H1 (cell line): ENCODE measurements at regions not wholly inside any gene's neighbourhood (a gene's known extent, or its start where the extent isn't known, plus 50 kb on each side); places are given as distances from the start of the nearest gene placed in this dataset.

ENCODE experiments used
- CTCF ChIA-PET: fragments of 300-600 bp; sonication (Branson Sonifier 250); formaldehyde crosslinking; loops from one replicate; lab custom pipeline; 2021; ENCODE audit not compliant: partially characterized antibody; lab: Charles Lee
- POLR2A ChIA-PET: fragments of 300-600 bp; sonication (Branson Sonifier 250); formaldehyde crosslinking; loops from one replicate; lab custom pipeline; 2021; ENCODE audit warnings: inconsistent platforms; ENCODE audit not compliant: partially characterized antibody; lab: Charles Lee
- DNase-seq, 2 experiments: peaks; one replicate each; pipeline versions ENCODE4 v3.0.0 to v3.0.0-alpha.2; 2010 to 2022; ENCODE audit warnings: low spot score in 2 of 2, low read depth in 1 of 2, mixed read lengths in 1 of 2
- FAIRE-seq: peaks from 2 replicates; lab custom pipeline; 2011; peaks lifted over from hg19 to GRCh38; lab: Jason Lieb, UNC
- H2AFZ ChIP-seq: 2 replicates; pipeline ENCODE4 v1.8.1; 2012; ENCODE audit warnings: low read length, inconsistent platforms
- H2AK5ac ChIP-seq: 2 replicates; pipeline ENCODE4 v1.6.1; 2013; ENCODE audit warnings: low read depth, low read length
- H2BK120ac ChIP-seq: replicated peaks from 2 replicates; pipeline ENCODE3; 2013; ENCODE audit warnings: low read depth, low read length, inconsistent platforms
- H2BK12ac ChIP-seq: 2 replicates; pipeline ENCODE4 v1.6.1; 2013; ENCODE audit warnings: low read depth, low read length
- H2BK15ac ChIP-seq: 2 replicates; pipeline ENCODE4 v1.6.1; 2013; ENCODE audit warnings: low read length
- H2BK20ac ChIP-seq: 2 replicates; pipeline ENCODE4 v1.6.1; 2013; ENCODE audit warnings: low read length
- H2BK5ac ChIP-seq: 2 replicates; pipeline ENCODE4 v1.6.1; 2013; ENCODE audit warnings: low read depth, low read length
- H3K14ac ChIP-seq: 2 replicates; pipeline ENCODE4 v1.6.1; 2013; ENCODE audit warnings: inconsistent platforms; ENCODE audit not compliant: insufficient read length
- H3K18ac ChIP-seq: 2 replicates; pipeline ENCODE4 v1.6.1; 2013; ENCODE audit warnings: low read length; ENCODE audit errors: extremely low read depth
- H3K23ac ChIP-seq: 2 replicates; pipeline ENCODE4 v1.6.1; 2013; ENCODE audit warnings: inconsistent platforms; ENCODE audit not compliant: insufficient read length
- H3K23me2 ChIP-seq: 2 replicates; pipeline ENCODE4 v1.6.1; 2013; ENCODE audit warnings: low read depth, low read length
- H3K27ac ChIP-seq: 2 replicates; pipeline ENCODE4 v1.6.1; 2011; ENCODE audit warnings: low read depth, low read length, inconsistent platforms
- H3K27me3 ChIP-seq, 4 experiments: replicated peaks in 1 of 4; 1 replicate in 1 of 4; 2 replicates in 3 of 4; pipeline versions ENCODE4 v1.6.1 to v1.8.1; 2011 to 2013; ENCODE audit warnings: low read length in 3 of 4, mild to moderate bottlenecking in 3 of 4, inconsistent platforms in 2 of 4, mixed read lengths in 2 of 4, moderate library complexity in 1 of 4; ENCODE audit not compliant: control insufficient read depth in 3 of 4, insufficient read depth in 3 of 4; ENCODE audit errors: extremely low read depth in 1 of 4
- H3K36me3 ChIP-seq, 4 experiments: 2 replicates each; pipeline versions ENCODE4 v1.6.1 to v1.8.1; 2011 to 2013; ENCODE audit warnings: mild to moderate bottlenecking in 4 of 4, low read length in 3 of 4, moderate library complexity in 2 of 4, control low read depth in 1 of 4, inconsistent platforms in 1 of 4; ENCODE audit not compliant: insufficient read depth in 4 of 4, control insufficient read depth in 2 of 4
- H3K4ac ChIP-seq: replicated peaks from 2 replicates; pipeline ENCODE3; 2013; ENCODE audit warnings: low read length, low read depth, mixed read lengths, inconsistent platforms; ENCODE audit not compliant: insufficient read length
- H3K4me1 ChIP-seq, 4 experiments: replicated peaks in 1 of 4; 1 replicate in 1 of 4; 2 replicates in 3 of 4; pipeline versions ENCODE4 v1.6.1 to v1.8.1; 2011 to 2013; ENCODE audit warnings: low read length in 3 of 4, inconsistent platforms in 2 of 4, mixed read lengths in 1 of 4; ENCODE audit not compliant: insufficient read depth in 4 of 4, control insufficient read depth in 3 of 4
- H3K4me2 ChIP-seq, 2 experiments: 2 replicates each; pipeline versions ENCODE4 v1.6.1 to v1.8.1; 2011 to 2013; ENCODE audit warnings: low read depth in 2 of 2, low read length in 2 of 2, control low read depth in 1 of 2, inconsistent platforms in 1 of 2, mild to moderate bottlenecking in 1 of 2; ENCODE audit not compliant: insufficient read depth in 1 of 2
- H3K4me3 ChIP-seq, 4 experiments: fragments of 200-600, 300-600 bp in 1 of 4; sonication (generic), shearing (Covaris generic), sonication (Bioruptor Twin) in 1 of 4; 2 replicates each; pipeline versions ENCODE4 v1.5.1 to v1.8.1; 2011 to 2016; ENCODE audit warnings: low read length in 4 of 4, low read depth in 3 of 4, control low read depth in 2 of 4, inconsistent platforms in 2 of 4, mild to moderate bottlenecking in 2 of 4, mixed read lengths in 1 of 4, moderate library complexity in 1 of 4; ENCODE audit not compliant: insufficient read depth in 2 of 4; ENCODE audit errors: extremely low read depth in 1 of 4
- H3K56ac ChIP-seq: replicated peaks from 2 replicates; pipeline ENCODE3; 2013; ENCODE audit warnings: low read depth, mild to moderate bottlenecking, mixed read lengths, low read length, inconsistent platforms; ENCODE audit not compliant: insufficient read length
- H3K79me1 ChIP-seq: 2 replicates; pipeline ENCODE4 v1.6.1; 2013; ENCODE audit warnings: low read depth, low read length, control low read depth
- H3K79me2 ChIP-seq, 2 experiments: 2 replicates each; pipeline versions ENCODE4 v1.6.1 to v1.8.1; 2012 to 2013; ENCODE audit warnings: low read length in 2 of 2, mild to moderate bottlenecking in 2 of 2, inconsistent platforms in 1 of 2; ENCODE audit not compliant: insufficient read depth in 2 of 2, control insufficient read depth in 1 of 2
- H3K9ac ChIP-seq, 4 experiments: replicated peaks in 1 of 4; 1 replicate in 1 of 4; 2 replicates in 3 of 4; pipeline versions ENCODE4 v1.6.1 to v1.8.1; 2011 to 2013; ENCODE audit warnings: low read depth in 3 of 4, low read length in 3 of 4, control low read depth in 2 of 4, mild to moderate bottlenecking in 2 of 4, moderate library complexity in 2 of 4, inconsistent platforms in 1 of 4; ENCODE audit errors: extremely low read depth in 1 of 4
- H3K9me3 ChIP-seq, 2 experiments: 2 replicates each; pipeline versions ENCODE4 v1.6.1 to v1.8.1; 2012 to 2013; ENCODE audit warnings: mild to moderate bottlenecking in 2 of 2, moderate library complexity in 2 of 2, control low read depth in 1 of 2, inconsistent platforms in 1 of 2, low read depth in 1 of 2, low read length in 1 of 2, mixed read lengths in 1 of 2; ENCODE audit not compliant: insufficient read depth in 2 of 2
- H4K20me1 ChIP-seq, 2 experiments: replicated peaks in 1 of 2; 2 replicates each; pipeline versions ENCODE3 to v1.8.1; 2011 to 2013; ENCODE audit warnings: inconsistent platforms in 2 of 2, low read length in 2 of 2, mild to moderate bottlenecking in 1 of 2; ENCODE audit not compliant: insufficient read depth in 2 of 2, control insufficient read depth in 1 of 2
- H4K5ac ChIP-seq: 2 replicates; pipeline ENCODE4 v1.6.1; 2013; ENCODE audit warnings: low read length, low read depth, mixed read lengths, inconsistent platforms; ENCODE audit not compliant: insufficient read length
- H4K8ac ChIP-seq: 2 replicates; pipeline ENCODE4 v1.8.0; 2013; ENCODE audit warnings: mild to moderate bottlenecking, moderate library complexity, low read length, inconsistent platforms; ENCODE audit not compliant: insufficient read depth; ENCODE audit errors: extremely low read depth
- H4K91ac ChIP-seq: replicated peaks from 2 replicates; pipeline ENCODE3; 2013; ENCODE audit warnings: low read length, mixed read lengths, inconsistent platforms; ENCODE audit not compliant: insufficient read length
- SIX5 ChIP-seq: IDR thresholded peaks from 2 replicates; pipeline ENCODE4 v1.6.1; 2011; ENCODE audit warnings: mild to moderate bottlenecking, low read depth, low read length
- WGBS, 2 experiments: shearing (Covaris generic) in 1 of 2; methylation state at CpG; one replicate each; pipeline versions ENCODE4 v1.1.6 to v1.1.7; 2013 to 2015; ENCODE audit warnings: low lambda C conversion rate in 2 of 2, mixed read lengths in 2 of 2, inconsistent platforms in 1 of 2, low coverage in 1 of 2, missing lambda C conversion rate in 1 of 2; ENCODE audit not compliant: insufficient replicate concordance in 2 of 2, insufficient coverage in 1 of 2, insufficient read length in 1 of 2; ENCODE audit errors: extremely low coverage in 1 of 2, missing lambda C conversion rate in 1 of 2; 5-methylcytosine and 5-hydroxymethylcytosine counted together

DNA sequence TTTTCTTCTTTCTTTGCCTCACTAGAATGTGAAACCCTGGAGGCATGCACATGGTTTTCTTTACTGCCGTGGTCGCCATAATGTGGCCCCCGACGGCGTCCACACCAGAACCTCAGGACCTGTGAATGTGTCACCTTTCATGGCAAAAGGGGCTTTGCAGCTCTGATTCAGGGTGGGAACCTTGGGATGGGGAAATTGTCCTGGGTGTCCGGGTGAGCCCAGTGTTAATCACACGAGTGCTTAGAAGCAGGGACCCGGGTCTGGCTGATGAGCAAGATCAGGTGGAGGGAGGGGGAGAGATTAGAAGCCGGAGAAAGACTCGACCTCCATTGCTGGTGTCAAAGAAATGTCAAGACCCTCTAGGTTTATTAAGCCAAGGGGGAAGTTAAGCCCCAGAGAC, 74.7 kb upstream of the SHISAL1 start:
- 87% methylated on average over 9 of the region's 10 CpGs; no CpG with 5 or more reads in 1 of the 2 experiments for WGBS, 2 experiments
- no peak overlapping the region for H3K9ac ChIP-seq
- TF ChIP-seq SIX5: no peak
- no peak overlapping the region for H3K14ac ChIP-seq
- no peak overlapping the region for H2BK15ac ChIP-seq
- H3K27ac ChIP-seq: no peak overlapping the region
- H3K9me3 ChIP-seq: no peaks in the 10 kb centered on the region
- H3K23me2 ChIP-seq: no peaks in the 10 kb centered on the region
- no peaks in the 10 kb centered on the region for H4K20me1 ChIP-seq
- no peak overlapping the region for H4K8ac ChIP-seq
- H2AFZ ChIP-seq: no peak overlapping the region
- no peaks in the 10 kb centered on the region for H3K27me3 ChIP-seq
- H2BK12ac ChIP-seq: no peak overlapping the region
- H3K23ac ChIP-seq: no peak overlapping the region
- no peak overlapping the region for H2BK20ac ChIP-seq
- ChIA-PET CTCF (interaction anchor here (0.7 to 3.3 kb wide), 6 partner anchors 8 to 305 kb away, joined by 3 to 9 read pairs (median 4); no protein-coding TSS in a partner anchor), POLR2A (interaction anchor here (1.4 kb wide), 1 partner anchor 19 kb away, joined by 3 read pairs; no protein-coding TSS in a partner anchor)
- no peak overlapping the region for H3K56ac ChIP-seq
- no peaks in the 10 kb centered on the region for H3K79me1 ChIP-seq
- no peak overlapping the region for H4K91ac ChIP-seq
- H3K18ac ChIP-seq: no peak overlapping the region
- H3K4me1 ChIP-seq: peaks cover 0 to 10% (median 2%) of the 10 kb centered on the region in 4 experiments; a peak in 5 of 7 replicates
- H3K79me2 ChIP-seq: no peaks in the 10 kb centered on the region
- H3K4ac ChIP-seq: no peak overlapping the region
- H2AK5ac ChIP-seq: no peak overlapping the region
- no peak for DNase-seq
- H3K4me3 ChIP-seq: no peak overlapping the region
- FAIRE-seq: no peak
- no peak overlapping the region for H3K4me2 ChIP-seq
- no peak overlapping the region for H2BK5ac ChIP-seq
- H4K5ac ChIP-seq: no peak overlapping the region
- H3K36me3 ChIP-seq: no peaks in the 10 kb centered on the region
- no peak overlapping the region for H2BK120ac ChIP-seq
